Left ventricle myocardium superior (tissue), 1 donor: ENCODE measurements at regions not wholly inside any gene's neighbourhood (a gene's known extent, or its start where the extent isn't known, plus 50 kb on each side); places are given as distances from the start of the nearest gene placed in this dataset.
"Not testable (repeated sequence)": the region's sequence is repeated elsewhere in the genome, so short reads cannot be mapped to it uniquely, and the experiment has no call there.

Source experiments
- ATAC-seq: fragments of 200-7000 bp; cut with Tn5 transposase; one replicate; pipeline ENCODE4 v1.9.1; 2020; ENCODE audit warnings: mild to moderate bottlenecking, moderate library complexity
- DNase-seq: peaks from one replicate; pipeline ENCODE4 v3.0.0-alpha.2; 2020
- intact Hi-C: fragments of 100-400 bp; cut with micrococcal nuclease; formaldehyde crosslinking; loops from one replicate; pipeline ENCODE4 v1.11.0; 2022
- donor health status: DM: no; HTN: yes; CAD: no; lungs with severe emphysema.

GRCh38 chr11:37184326-37184725, 586.3 kb upstream of the RAG2 start:
- ATAC-seq (no peak), DNase-seq (no peak)
- intact Hi-C loops = no loop called here

- intact Hi-C loops = no loop called here
- no peak for DNase-seq
- no peak for ATAC-seq
These were observed 584.0 kb upstream of the RAG2 start for GRCh38 chr11:37182031-37182430.

GRCh38 chr11:37177721-37178120, 579.7 kb upstream of the RAG2 start:
- DNase-seq = no peak
- ATAC-seq = no peak
- intact Hi-C loops = no loop called here

- DNase-seq = no peak
- ATAC-seq = no peak
- intact Hi-C loops = no loop called here
These were observed 573.4 kb upstream of the RAG2 start for GRCh38 chr11:37171451-37171850.

- intact Hi-C loops = no loop called here
- ATAC-seq = no peak
- no peak for DNase-seq
These were observed 572.3 kb upstream of the RAG2 start for GRCh38 chr11:37170311-37170710.

- ATAC-seq, DNase-seq, intact Hi-C loops: not testable (repeated sequence)
These were observed 547.4 kb upstream of the RAG2 start for GRCh38 chr11:37145434-37145833.

GRCh38 chr11:37142591-37142990, 544.6 kb upstream of the RAG2 start:
- DNase-seq = no peak
- intact Hi-C loops = no loop called here
- ATAC-seq = no peak

GRCh38 chr11:37141707-37142106, 543.7 kb upstream of the RAG2 start:
- intact Hi-C loops = no loop called here
- ATAC-seq = no peak
- no peak for DNase-seq

GRCh38 chr11:37135606-37136005, 537.6 kb upstream of the RAG2 start:
- ATAC-seq, intact Hi-C loops, DNase-seq: not testable (repeated sequence)

- intact Hi-C loops = no loop called here
- ATAC-seq = no peak
- DNase-seq = no peak
These were observed 536.6 kb upstream of the RAG2 start for GRCh38 chr11:37134637-37135036.

GRCh38 chr11:37124384-37124783, 526.3 kb upstream of the RAG2 start:
- intact Hi-C loops = no loop called here
- DNase-seq (no peak), ATAC-seq (no peak)

GRCh38 chr11:37115963-37116362, 517.9 kb upstream of the RAG2 start:
- ATAC-seq (no peak), DNase-seq (no peak)
- intact Hi-C loops = no loop called here

GRCh38 chr11:37110385-37110784, 512.3 kb upstream of the RAG2 start:
- DNase-seq (no peak), ATAC-seq (no peak)
- intact Hi-C loops = no loop called here

GRCh38 chr11:37109286-37109585, 511.2 kb upstream of the RAG2 start:
- DNase-seq (no peak), ATAC-seq (no peak)
- intact Hi-C loops = no loop called here

GRCh38 chr11:37108436-37109285, 510.6 kb upstream of the RAG2 start:
- no peak for ATAC-seq
- intact Hi-C loops = no loop called here
- DNase-seq = no peak

GRCh38 chr11:37107831-37108230, 509.8 kb upstream of the RAG2 start:
- intact Hi-C loops = no loop called here
- ATAC-seq (no peak), DNase-seq (no peak)

GRCh38 chr11:37107415-37107814, 509.4 kb upstream of the RAG2 start:
- DNase-seq (no peak), ATAC-seq (no peak)
- intact Hi-C loops = no loop called here

- intact Hi-C loops = no loop called here
These were observed 507.4 kb upstream of the RAG2 start for GRCh38 chr11:37105427-37105826.

GRCh38 chr11:37104380-37104779, 506.3 kb upstream of the RAG2 start:
- DNase-seq (no peak), ATAC-seq (no peak)
- intact Hi-C loops = no loop called here

More at GRCh38 chr11:37105427-37105826, 507.4 kb upstream of the RAG2 start:
- DNase-seq (no peak), ATAC-seq (no peak)

- no peak for ATAC-seq
- DNase-seq = no peak
- intact Hi-C loops = no loop called here
These were observed 502.0 kb upstream of the RAG2 start for GRCh38 chr11:37100008-37100407.

- intact Hi-C loops = no loop called here
- no peak for DNase-seq
- no peak for ATAC-seq
These were observed 494.5 kb upstream of the RAG2 start for GRCh38 chr11:37092487-37092886.

- ATAC-seq (no peak), DNase-seq (no peak)
- intact Hi-C loops = no loop called here
These were observed 491.4 kb upstream of the RAG2 start for GRCh38 chr11:37089439-37089838.
